ENCODE measurements at regions not wholly inside any gene's neighbourhood (a gene's known extent, or its start where the extent isn't known, plus 50 kb on each side); places are given as distances from the start of the nearest gene placed in this dataset.

GRCh38 chr5:2177244-2177643, 294.5 kb upstream of the IRX4 start:
- TF ChIP-seq CTCF (IDR thresholded peaks at IDR 0.05) (no peak), POLR2A (IDR thresholded peaks at IDR 0.05) (no peak)
